ENCODE measurements at regions not wholly inside any gene's neighbourhood (a gene's known extent, or its start where the extent isn't known, plus 50 kb on each side); places are given as distances from the start of the nearest gene placed in this dataset.

DNA sequence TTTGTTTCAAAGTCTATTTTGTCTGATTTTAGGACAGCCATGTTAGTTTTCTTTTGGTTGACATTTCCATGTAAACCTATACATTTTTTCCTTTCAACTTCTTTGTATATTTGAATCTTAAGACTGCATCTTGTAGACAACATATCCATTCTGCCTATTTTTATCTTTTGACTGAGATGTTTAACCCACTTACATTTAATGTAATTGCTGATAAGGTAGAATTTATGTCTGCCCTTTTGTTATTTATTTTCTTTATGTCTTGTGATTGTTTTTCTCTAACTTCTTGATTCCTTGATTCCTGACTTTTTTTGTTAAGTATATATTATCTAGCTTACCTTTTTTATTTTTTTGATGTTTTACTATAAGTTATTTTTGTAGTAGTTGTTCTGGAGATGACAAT is 542.5 kb downstream of the SUCLG1 start:
- TF ChIP-seq, protein P1, sequence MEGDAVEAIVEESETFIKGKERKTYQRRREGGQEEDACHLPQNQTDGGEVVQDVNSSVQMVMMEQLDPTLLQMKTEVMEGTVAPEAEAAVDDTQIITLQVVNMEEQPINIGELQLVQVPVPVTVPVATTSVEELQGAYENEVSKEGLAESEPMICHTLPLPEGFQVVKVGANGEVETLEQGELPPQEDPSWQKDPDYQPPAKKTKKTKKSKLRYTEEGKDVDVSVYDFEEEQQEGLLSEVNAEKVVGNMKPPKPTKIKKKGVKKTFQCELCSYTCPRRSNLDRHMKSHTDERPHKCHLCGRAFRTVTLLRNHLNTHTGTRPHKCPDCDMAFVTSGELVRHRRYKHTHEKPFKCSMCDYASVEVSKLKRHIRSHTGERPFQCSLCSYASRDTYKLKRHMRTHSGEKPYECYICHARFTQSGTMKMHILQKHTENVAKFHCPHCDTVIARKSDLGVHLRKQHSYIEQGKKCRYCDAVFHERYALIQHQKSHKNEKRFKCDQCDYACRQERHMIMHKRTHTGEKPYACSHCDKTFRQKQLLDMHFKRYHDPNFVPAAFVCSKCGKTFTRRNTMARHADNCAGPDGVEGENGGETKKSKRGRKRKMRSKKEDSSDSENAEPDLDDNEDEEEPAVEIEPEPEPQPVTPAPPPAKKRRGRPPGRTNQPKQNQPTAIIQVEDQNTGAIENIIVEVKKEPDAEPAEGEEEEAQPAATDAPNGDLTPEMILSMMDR (IDR thresholded peaks at IDR 0.05) = no peak
- TF ChIP-seq POLR2A (IDR thresholded peaks at IDR 0.05) = no peak
